Uterus (tissue), 3 donors: ENCODE measurements at regions not wholly inside any gene's neighbourhood (a gene's known extent, or its start where the extent isn't known, plus 50 kb on each side); places are given as distances from the start of the nearest gene placed in this dataset.

Experiments used
- DNase-seq, 2 donors: peaks; one replicate each; pipeline ENCODE4 v3.0.0-alpha.2; 2019 to 2020
- H3K27ac ChIP-seq, 2 donors: fragments of 200-600 bp; sonication (generic); 1 replicate in 1 of 2; 2 replicates in 1 of 2; pipeline ENCODE4 v1.5.1; 2016 to 2018
- H3K27me3 ChIP-seq, 2 donors: fragments of 200-600 bp; sonication (generic); one replicate each; pipeline ENCODE4 v1.5.1; 2018 to 2019; ENCODE audit warnings: control low read depth in 1 of 2
- H3K36me3 ChIP-seq, 2 donors: fragments of 200-600 bp; sonication (generic); one replicate each; pipeline ENCODE4 v1.5.1; 2019; ENCODE audit warnings: control low read depth in 1 of 2
- H3K4me1 ChIP-seq, 2 donors: fragments of 200-600 bp; sonication (generic); one replicate each; pipeline ENCODE4 v1.5.1; 2018 to 2019; ENCODE audit warnings: control low read depth in 1 of 2
- H3K4me3 ChIP-seq, 2 donors: fragments of 200-600 bp; sonication (generic); 1 replicate in 1 of 2; 2 replicates in 1 of 2; pipeline ENCODE4 v1.5.1; 2018 to 2019; ENCODE audit warnings: mild to moderate bottlenecking in 1 of 2
- H3K9me3 ChIP-seq, 2 donors: fragments of 200-600 bp; sonication (generic); one replicate each; pipeline ENCODE4 v1.5.1; 2019; ENCODE audit warnings: control low read depth in 1 of 2
- CTCF ChIP-seq, 4 experiments: fragments of 200-600 bp in 2 of 4; fragments of 450-650 bp in 2 of 4; sonication (generic) in 2 of 4; IDR thresholded peaks; one replicate each; pipeline ENCODE4 v1.5.1; 2016 to 2019; ENCODE audit warnings: antibody characterized with exemption in 4 of 4, mild to moderate bottlenecking in 2 of 4, moderate library complexity in 1 of 4
- POLR2A ChIP-seq, 2 donors: fragments of 450-650 bp; IDR thresholded peaks; one replicate each; pipeline ENCODE4 v1.6.1; 2016; ENCODE audit warnings: antibody characterized with exemption in 2 of 2, mild to moderate bottlenecking in 1 of 2, moderate library complexity in 1 of 2
- intact Hi-C: fragments of 100-400 bp; cut with DNase I; formaldehyde crosslinking; loops from one replicate; pipeline ENCODE4 v1.15.1; 2023; ENCODE audit warnings: low total_unique reads
- donor health status: DM: yes; HTN: yes; CAD: no.

- Histone ChIP-seq H3K36me3 (no peaks in the 10 kb centered on the region), H3K9me3 (no peaks in the 10 kb centered on the region), H3K27me3 (no peaks in the 10 kb centered on the region), H3K4me3 (no peak overlapping the region), H3K4me1 (no peaks in the 10 kb centered on the region), H3K27ac (no peak overlapping the region)
- intact Hi-C loops = no loop called here
- DNase-seq = no peak
- TF ChIP-seq CTCF (IDR thresholded peaks at IDR 0.05) (no peak), POLR2A (IDR thresholded peaks at IDR 0.05) (no peak)
These were observed 411.8 kb upstream of the DAB1 start for GRCh38 chr1:57835620-57836019.

DNA sequence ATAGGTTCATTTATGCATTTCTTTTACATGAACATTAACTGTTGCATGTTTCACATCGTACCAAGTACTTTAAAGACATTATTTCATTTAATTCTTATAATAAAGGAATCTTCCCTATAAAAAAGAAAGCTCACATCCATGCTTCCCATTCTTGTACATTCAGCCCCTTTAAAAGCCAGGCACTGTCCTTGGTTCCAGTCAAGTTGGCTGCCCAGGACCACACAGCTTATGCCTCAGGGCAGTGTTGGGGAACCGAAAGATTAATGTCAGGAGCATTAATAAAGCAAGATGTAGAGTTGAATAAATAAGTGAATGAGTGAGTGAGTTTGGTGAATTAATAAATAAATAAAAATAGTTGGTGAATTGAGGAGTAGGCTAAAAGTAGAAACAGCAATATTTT lies 409.4 kb upstream of the DAB1 start:
- no peak overlapping the region for H3K4me3 ChIP-seq
- intact Hi-C loops = no loop called here
- no peak for DNase-seq
- no peaks in the 10 kb centered on the region for H3K27me3 ChIP-seq
- H3K27ac ChIP-seq = no peak overlapping the region
- H3K4me1 ChIP-seq = no peaks in the 10 kb centered on the region
- no peaks in the 10 kb centered on the region for H3K9me3 ChIP-seq
- no peaks in the 10 kb centered on the region for H3K36me3 ChIP-seq
- TF ChIP-seq POLR2A (IDR thresholded peaks at IDR 0.05) (no peak), CTCF (IDR thresholded peaks at IDR 0.05) (no peak)

GRCh38 chr1:57832612-57833011 lies 408.8 kb upstream of the DAB1 start:
- Histone ChIP-seq H3K4me1 (no peaks in the 10 kb centered on the region), H3K4me3 (no peak overlapping the region), H3K27ac (no peak overlapping the region), H3K9me3 (no peaks in the 10 kb centered on the region), H3K36me3 (no peaks in the 10 kb centered on the region), H3K27me3 (no peaks in the 10 kb centered on the region)
- intact Hi-C loops = no loop called here
- no peak for TF ChIP-seq CTCF (IDR thresholded peaks at IDR 0.05)
- TF ChIP-seq POLR2A (IDR thresholded peaks at IDR 0.05) = no peak
- no peak for DNase-seq

DNA sequence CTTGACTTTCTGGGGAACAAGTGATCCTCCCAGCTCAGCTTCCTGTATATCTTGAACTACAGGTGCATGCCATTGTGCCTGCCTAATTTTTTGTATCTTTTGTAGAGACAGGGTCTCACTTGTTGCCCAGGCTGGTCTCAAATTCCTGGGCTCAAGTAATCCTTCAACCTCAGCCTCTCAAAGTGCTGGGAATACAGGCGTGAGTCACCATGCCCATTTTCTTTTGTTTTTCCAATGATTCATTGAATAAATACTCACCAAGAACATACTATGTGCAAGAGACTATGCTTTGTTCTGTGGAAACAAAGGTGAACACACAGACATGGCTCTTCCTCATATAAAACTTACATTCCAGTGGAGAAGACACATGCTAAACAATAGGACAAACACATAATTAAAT lies 407.8 kb upstream of the DAB1 start:
- Histone ChIP-seq H3K27ac (no peak overlapping the region), H3K9me3 (no peaks in the 10 kb centered on the region), H3K4me1 (no peaks in the 10 kb centered on the region), H3K4me3 (no peak overlapping the region), H3K27me3 (no peaks in the 10 kb centered on the region), H3K36me3 (no peaks in the 10 kb centered on the region)
- TF ChIP-seq CTCF (IDR thresholded peaks at IDR 0.05) (no peak), POLR2A (IDR thresholded peaks at IDR 0.05) (no peak)
- DNase-seq = no peak
- intact Hi-C loops = no loop called here

DNA sequence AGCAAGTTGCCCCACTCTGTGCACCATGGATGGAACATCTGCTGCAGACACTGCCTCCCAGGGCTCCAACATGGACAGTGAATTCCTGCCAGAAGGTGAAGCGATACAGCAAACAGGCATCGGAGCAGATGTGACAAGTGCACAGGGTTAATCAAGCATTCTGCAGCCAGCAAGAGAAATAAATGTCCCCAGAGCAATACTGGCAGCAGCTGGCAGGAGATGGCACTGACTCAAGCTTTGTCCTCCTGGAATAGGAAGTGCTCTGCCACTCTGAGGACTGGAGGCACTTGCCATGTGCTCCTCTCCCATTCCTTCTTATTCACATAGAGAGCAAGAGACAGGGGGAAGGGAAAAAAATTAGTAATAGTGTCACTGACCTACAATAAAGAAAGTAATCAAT lies 402.7 kb upstream of the DAB1 start:
- TF ChIP-seq CTCF (IDR thresholded peaks at IDR 0.05) = no peak
- TF ChIP-seq POLR2A (IDR thresholded peaks at IDR 0.05) = no peak
- H3K4me3 ChIP-seq = no peak overlapping the region
- H3K9me3 ChIP-seq = no peaks in the 10 kb centered on the region
- no peaks in the 10 kb centered on the region for H3K36me3 ChIP-seq
- DNase-seq = no peak
- H3K27ac ChIP-seq = no peak overlapping the region
- intact Hi-C loops = no loop called here
- no peaks in the 10 kb centered on the region for H3K4me1 ChIP-seq
- no peaks in the 10 kb centered on the region for H3K27me3 ChIP-seq
